ENCODE measurements at regions not wholly inside any gene's neighbourhood (a gene's known extent, or its start where the extent isn't known, plus 50 kb on each side); places are given as distances from the start of the nearest gene placed in this dataset.

DNA sequence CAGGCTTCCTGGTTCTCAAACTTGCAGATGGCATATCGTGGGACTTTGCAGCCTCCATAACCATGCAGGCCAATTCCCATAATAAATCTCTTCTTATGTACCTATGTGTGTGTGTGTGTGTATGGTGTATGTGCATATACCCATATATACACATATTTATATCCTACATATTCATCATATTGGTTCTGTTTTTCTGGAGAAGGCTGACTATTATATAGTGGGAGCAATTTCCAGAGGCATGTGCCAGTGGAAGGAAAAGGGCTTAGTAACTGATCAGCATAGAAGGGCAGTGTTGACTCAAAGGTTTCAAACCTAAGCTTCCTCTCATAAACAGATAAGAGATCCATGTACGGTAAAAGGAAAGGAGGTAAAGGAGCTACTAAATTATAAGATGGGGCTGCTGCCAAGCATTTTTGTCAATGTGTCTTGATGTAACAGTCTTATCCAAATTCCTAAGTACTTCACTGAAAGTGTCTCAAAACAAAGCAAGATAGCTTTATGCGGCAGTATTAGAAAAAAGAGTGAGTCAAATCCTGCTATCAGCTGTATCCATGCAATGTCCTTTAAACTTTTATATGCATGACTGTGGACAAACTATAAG lies 432.1 kb downstream of the TBC1D4 start:
- H3K4me1 ChIP-seq (ENCODE audit: control insufficient read depth, insufficient read depth, low read length) = peaks cover 1% of the 10 kb centered on the region
- H3K9me3 ChIP-seq (ENCODE audit: control insufficient read depth, low read length) = no peaks in the 10 kb centered on the region
- H3K27ac ChIP-seq (ENCODE audit: low read length) = no peak overlapping the region
- intact Hi-C loops (cut with DNase I) = no loop called here
- H3K4me3 ChIP-seq (ENCODE audit: low read length) = no peak overlapping the region
- ATAC-seq (no peak), DNase-seq (no peak)
- no peaks in the 10 kb centered on the region for H3K27me3 ChIP-seq (ENCODE audit: control insufficient read depth, insufficient read depth)
- 66% methylated on average over 3 of the region's 3 CpGs for WGBS

DNA sequence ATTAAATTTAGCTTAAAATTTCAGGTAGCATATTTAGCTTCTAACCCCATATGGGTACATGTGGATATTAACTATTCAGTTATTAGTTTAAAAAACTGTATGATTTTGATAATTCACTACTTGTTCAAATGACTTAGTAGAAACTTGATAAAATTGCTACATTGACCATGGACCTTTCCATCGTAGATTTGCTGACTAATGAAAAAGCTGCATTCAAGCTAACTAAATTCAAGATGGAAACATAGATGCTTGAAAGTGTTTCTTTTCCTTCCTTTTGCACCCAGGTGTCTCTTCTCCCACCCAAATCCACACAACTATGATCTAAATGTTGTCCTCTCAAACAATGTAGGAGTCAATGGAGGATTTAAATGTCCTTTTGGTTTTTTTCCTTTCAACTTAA lies 439.2 kb downstream of the TBC1D4 start:
- Histone ChIP-seq H3K27me3 (ENCODE audit: control insufficient read depth, insufficient read depth) (no peaks in the 10 kb centered on the region), H3K27ac (ENCODE audit: low read length) (no peak overlapping the region), H3K4me3 (ENCODE audit: low read length) (no peak overlapping the region), H3K4me1 (ENCODE audit: control insufficient read depth, insufficient read depth, low read length) (no peaks in the 10 kb centered on the region), H3K9me3 (ENCODE audit: control insufficient read depth, low read length) (no peaks in the 10 kb centered on the region)
- no peak for DNase-seq
- 96% methylated on average over 1 of the region's 1 CpG for WGBS
- intact Hi-C loops (cut with DNase I) = no loop called here
- ATAC-seq = no peak

DNA sequence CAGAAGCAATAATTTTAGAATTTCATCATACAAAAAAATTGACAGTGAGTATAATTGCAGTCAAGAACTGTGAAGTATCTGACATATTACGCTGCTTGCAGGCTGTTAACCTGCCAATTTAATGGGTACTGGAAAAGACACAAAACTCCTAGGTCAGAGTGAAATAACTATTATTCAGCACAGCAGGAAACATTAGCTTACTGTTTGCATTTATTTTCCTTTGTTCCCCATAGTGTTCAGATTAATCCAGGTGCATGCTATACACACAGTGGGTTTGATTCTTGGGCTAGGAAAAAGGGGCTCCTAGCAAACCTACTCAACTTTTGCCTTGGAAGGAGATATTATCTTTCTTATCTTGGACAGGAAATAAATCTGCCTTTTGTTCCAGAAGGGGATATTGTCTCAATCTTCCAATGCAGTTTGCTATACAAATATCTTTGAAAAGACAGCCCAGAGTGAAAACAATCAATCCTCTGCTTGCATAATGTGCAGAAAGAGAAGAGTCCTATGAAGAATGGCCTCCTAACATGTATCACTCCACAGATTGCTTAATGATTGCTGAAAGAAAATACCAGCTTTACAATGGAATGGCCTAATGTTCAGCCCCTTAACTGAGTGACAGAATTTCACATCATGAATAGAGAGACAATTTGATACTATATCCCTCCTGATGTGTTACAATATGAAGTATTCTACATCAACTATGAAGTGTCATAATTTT lies 443.4 kb downstream of the TBC1D4 start:
- 97% methylated on average over 1 of the region's 1 CpG for WGBS
- intact Hi-C loops (cut with DNase I) = no loop called here

DNA sequence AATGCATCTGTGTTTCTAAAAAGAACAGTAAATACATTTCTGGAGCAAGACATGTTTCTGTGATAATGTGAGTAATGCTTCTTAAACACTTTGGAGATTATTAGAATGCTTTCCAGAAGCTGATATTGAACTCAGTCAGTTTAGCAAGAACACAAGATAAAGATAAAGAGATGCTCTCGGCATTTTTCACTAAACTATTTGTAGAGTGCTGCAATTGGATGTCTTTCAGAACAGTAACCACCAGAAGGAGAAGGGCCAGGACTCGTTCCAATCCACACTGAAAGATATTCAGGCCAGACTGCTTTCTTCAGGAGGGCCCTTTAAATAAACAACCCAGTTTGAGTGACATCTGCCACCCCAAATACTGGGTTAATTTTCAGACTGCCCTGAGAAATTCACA lies 456.0 kb downstream of the TBC1D4 start:
- ATAC-seq = no peak
- Histone ChIP-seq H3K4me1 (ENCODE audit: control insufficient read depth, insufficient read depth, low read length) (no peaks in the 10 kb centered on the region), H3K27me3 (ENCODE audit: control insufficient read depth, insufficient read depth) (no peaks in the 10 kb centered on the region), H3K27ac (ENCODE audit: low read length) (no peak overlapping the region), H3K9me3 (ENCODE audit: control insufficient read depth, low read length) (no peaks in the 10 kb centered on the region), H3K4me3 (ENCODE audit: low read length) (no peak overlapping the region)
- WGBS = 27% methylated on average over 2 of the region's 2 CpGs
- intact Hi-C loops (cut with DNase I) = no loop called here
- DNase-seq = no peak

More for the DNA sequence above, 443.4 kb downstream of the TBC1D4 start:
- H3K9me3 ChIP-seq (ENCODE audit: control insufficient read depth, low read length) = no peaks in the 10 kb centered on the region
- no peak overlapping the region for H3K27ac ChIP-seq (ENCODE audit: low read length)
- no peak for DNase-seq
- no peak overlapping the region for H3K4me3 ChIP-seq (ENCODE audit: low read length)
- H3K27me3 ChIP-seq (ENCODE audit: control insufficient read depth, insufficient read depth) = no peaks in the 10 kb centered on the region
- H3K4me1 ChIP-seq (ENCODE audit: control insufficient read depth, insufficient read depth, low read length) = no peaks in the 10 kb centered on the region
- no peak for ATAC-seq

DNA sequence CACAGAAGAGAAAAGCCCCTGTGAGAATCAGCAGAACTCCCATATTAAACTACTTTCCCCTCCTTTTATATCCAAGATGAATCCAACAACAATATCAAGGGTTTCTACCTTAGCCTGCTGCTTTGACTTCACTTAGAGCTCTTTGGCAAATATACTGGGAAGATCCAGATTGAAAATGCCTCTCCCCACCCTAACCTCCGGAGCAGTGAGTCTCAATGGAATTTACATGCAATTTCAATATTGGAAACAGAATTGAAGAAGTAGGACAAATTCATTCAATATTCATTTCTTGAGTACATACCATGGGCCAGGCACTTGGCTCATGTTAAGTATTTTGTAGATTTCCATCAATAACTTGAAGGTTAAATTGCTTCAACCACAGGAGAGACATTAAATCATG lies 457.4 kb downstream of the TBC1D4 start:
- Histone ChIP-seq H3K4me3 (ENCODE audit: low read length) (no peak overlapping the region), H3K27me3 (ENCODE audit: control insufficient read depth, insufficient read depth) (no peaks in the 10 kb centered on the region), H3K4me1 (ENCODE audit: control insufficient read depth, insufficient read depth, low read length) (no peaks in the 10 kb centered on the region), H3K27ac (ENCODE audit: low read length) (no peak overlapping the region), H3K9me3 (ENCODE audit: control insufficient read depth, low read length) (no peaks in the 10 kb centered on the region)
- intact Hi-C loops (cut with DNase I) = no loop called here
- ATAC-seq (no peak), DNase-seq (no peak)
- 93% methylated on average over 1 of the region's 1 CpG for WGBS

DNA sequence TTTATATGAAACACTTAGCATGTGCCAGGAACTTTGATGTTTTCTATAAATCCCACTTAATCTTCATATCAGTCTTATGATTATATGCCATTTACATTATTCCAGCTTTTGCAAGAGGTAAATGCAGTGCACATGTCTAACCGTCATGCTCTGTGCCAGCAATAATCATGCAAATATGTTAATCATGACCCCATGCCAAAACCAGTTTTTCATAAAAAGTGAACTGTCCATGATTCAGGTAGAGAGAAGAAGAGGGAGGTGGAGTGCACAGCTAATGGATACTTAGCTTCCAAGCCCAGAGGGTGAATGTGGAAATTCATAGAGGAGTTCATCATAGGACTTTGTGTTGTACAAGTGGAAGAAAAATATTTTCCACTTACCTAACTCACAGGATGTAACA lies 458.4 kb downstream of the TBC1D4 start:
- intact Hi-C loops (cut with DNase I) = no loop called here
- Histone ChIP-seq H3K4me3 (ENCODE audit: low read length) (no peak overlapping the region), H3K9me3 (ENCODE audit: control insufficient read depth, low read length) (no peaks in the 10 kb centered on the region), H3K27me3 (ENCODE audit: control insufficient read depth, insufficient read depth) (no peaks in the 10 kb centered on the region), H3K4me1 (ENCODE audit: control insufficient read depth, insufficient read depth, low read length) (no peaks in the 10 kb centered on the region), H3K27ac (ENCODE audit: low read length) (no peak overlapping the region)
- ATAC-seq = no peak
- WGBS = 95% methylated on average over 1 of the region's 1 CpG
- DNase-seq = no peak

DNA sequence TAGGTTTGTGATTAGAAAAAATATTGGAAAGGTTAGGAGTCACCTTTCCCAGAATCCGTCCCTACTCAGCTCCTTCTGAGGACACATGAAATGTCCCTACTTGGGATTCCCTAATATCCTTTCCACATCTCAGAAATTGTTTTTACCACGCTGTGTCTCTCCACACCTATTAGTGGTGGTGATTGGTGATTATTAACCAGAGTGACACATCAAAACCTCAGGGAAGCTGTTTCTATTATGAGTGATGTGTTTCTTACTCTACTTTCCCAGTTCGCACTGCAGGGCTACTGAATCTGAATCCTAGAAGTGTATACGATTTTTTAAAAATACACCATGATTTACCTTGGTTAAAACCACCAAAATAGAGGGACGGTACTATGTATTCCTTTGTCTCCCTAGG lies 460.8 kb downstream of the TBC1D4 start:
- H3K27me3 ChIP-seq (ENCODE audit: control insufficient read depth, insufficient read depth) = no peaks in the 10 kb centered on the region
- H3K4me1 ChIP-seq (ENCODE audit: control insufficient read depth, insufficient read depth, low read length) = no peaks in the 10 kb centered on the region
- no peak overlapping the region for H3K4me3 ChIP-seq (ENCODE audit: low read length)
- DNase-seq (no peak), ATAC-seq (no peak)
- intact Hi-C loops (cut with DNase I) = no loop called here
- no peaks in the 10 kb centered on the region for H3K9me3 ChIP-seq (ENCODE audit: control insufficient read depth, low read length)
- WGBS = 91% methylated on average over 5 of the region's 5 CpGs
- H3K27ac ChIP-seq (ENCODE audit: low read length) = no peak overlapping the region

DNA sequence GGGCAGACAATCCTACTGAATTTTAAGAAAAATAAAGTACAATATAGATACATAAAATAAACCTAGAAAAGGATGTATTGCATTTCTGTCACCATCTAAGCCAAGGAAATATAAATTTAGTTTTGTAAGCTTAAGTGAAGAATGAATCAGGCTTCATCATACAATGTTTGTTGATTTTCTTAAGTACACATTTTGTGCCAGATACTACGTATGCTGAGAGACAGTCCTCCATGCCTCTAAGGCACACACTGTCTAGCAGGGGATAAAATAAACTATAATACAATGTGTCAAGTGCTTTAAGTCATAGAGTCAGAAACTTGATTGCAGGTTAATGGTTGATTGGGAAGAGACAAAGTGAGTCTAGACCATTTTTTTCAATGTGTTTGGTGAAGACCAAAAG lies 465.7 kb downstream of the TBC1D4 start:
- intact Hi-C loops (cut with DNase I) = no loop called here
- WGBS = 90% methylated on average over 1 of the region's 1 CpG
- H3K9me3 ChIP-seq (ENCODE audit: control insufficient read depth, low read length) = no peaks in the 10 kb centered on the region

DNA sequence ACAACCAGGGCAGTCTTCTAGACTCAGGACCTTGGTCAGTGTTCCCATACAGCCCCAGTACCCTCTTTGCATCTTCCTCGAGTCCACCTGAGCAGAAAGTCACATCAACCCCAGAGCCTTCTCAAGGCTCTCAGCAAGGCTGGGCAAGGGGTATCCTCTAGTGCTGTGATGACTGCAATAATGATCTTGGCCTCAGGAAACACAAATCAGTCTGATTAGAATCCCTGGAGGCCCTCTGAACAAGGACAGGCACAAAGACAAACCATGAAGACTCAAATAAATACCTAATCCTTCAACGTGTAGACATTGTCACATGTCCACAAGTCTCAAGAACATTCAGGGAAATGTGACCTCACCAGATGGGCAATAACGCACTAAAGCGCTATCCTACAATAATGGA lies 468.2 kb downstream of the TBC1D4 start:
- ATAC-seq (no peak), DNase-seq (peak in 1 of 3 donors; percentile 18)
- Histone ChIP-seq H3K27me3 (ENCODE audit: control insufficient read depth, insufficient read depth) (no peaks in the 10 kb centered on the region), H3K4me1 (ENCODE audit: control insufficient read depth, insufficient read depth, low read length) (no peaks in the 10 kb centered on the region), H3K4me3 (ENCODE audit: low read length) (no peak overlapping the region), H3K9me3 (ENCODE audit: control insufficient read depth, low read length) (no peaks in the 10 kb centered on the region), H3K27ac (ENCODE audit: low read length) (no peak overlapping the region)
- 87% methylated on average over 4 of the region's 4 CpGs for WGBS
- intact Hi-C loops (cut with DNase I) = no loop called here

More for the DNA sequence above, 465.7 kb downstream of the TBC1D4 start:
- H3K4me1 ChIP-seq (ENCODE audit: control insufficient read depth, insufficient read depth, low read length) = no peaks in the 10 kb centered on the region
- no peak for DNase-seq
- H3K27ac ChIP-seq (ENCODE audit: low read length) = no peak overlapping the region
- no peak overlapping the region for H3K4me3 ChIP-seq (ENCODE audit: low read length)
- H3K27me3 ChIP-seq (ENCODE audit: control insufficient read depth, insufficient read depth) = no peaks in the 10 kb centered on the region
- no peak for ATAC-seq

DNA sequence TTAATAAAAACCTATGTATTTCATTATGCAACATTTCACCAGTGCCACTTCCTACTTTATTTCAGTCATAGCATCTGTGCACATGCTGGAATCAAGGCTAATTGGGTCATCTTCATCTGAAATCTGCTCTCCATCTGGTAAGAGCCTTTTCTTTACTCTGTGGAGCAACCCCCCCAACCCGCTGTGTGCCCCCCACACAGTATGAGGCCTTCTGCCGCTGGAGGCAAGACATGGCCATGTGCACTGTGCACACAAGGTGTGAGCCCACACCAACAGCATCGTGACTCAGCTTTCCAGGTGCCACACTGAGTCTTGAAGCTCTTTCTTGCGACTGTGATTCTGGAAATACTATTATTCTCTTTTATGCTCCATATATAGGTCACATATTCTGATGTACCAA lies 471.0 kb downstream of the TBC1D4 start:
- Histone ChIP-seq H3K27ac (ENCODE audit: low read length) (no peak overlapping the region), H3K9me3 (ENCODE audit: control insufficient read depth, low read length) (no peaks in the 10 kb centered on the region), H3K4me3 (ENCODE audit: low read length) (no peak overlapping the region), H3K4me1 (ENCODE audit: control insufficient read depth, insufficient read depth, low read length) (no peaks in the 10 kb centered on the region), H3K27me3 (ENCODE audit: control insufficient read depth, insufficient read depth) (no peaks in the 10 kb centered on the region)
- 94% methylated on average over 4 of the region's 4 CpGs for WGBS
- intact Hi-C loops (cut with DNase I) = no loop called here
- ATAC-seq = no peak
- DNase-seq = no peak

DNA sequence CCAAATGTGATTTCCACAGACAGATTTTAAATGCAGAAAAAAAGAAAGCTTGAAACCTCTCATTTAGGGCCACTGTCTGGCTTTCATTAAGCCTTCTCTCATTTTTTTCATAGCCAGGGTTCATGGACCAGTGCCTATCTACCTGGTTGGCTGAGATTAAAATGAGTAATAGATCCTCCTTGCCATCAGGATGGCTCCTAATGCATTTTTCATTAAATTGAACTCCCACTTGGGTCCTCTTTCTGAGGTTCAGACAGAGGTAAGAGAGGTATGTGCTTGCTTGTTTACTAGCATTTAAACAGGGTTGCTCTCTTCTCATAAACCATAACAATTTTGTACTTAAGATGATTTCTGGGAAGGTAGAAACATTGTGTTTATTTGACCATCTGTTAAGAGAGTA lies 473.0 kb downstream of the TBC1D4 start:
- intact Hi-C loops (cut with DNase I) = no loop called here
- ATAC-seq = no peak
- no peaks in the 10 kb centered on the region for H3K27me3 ChIP-seq (ENCODE audit: control insufficient read depth, insufficient read depth)

DNA sequence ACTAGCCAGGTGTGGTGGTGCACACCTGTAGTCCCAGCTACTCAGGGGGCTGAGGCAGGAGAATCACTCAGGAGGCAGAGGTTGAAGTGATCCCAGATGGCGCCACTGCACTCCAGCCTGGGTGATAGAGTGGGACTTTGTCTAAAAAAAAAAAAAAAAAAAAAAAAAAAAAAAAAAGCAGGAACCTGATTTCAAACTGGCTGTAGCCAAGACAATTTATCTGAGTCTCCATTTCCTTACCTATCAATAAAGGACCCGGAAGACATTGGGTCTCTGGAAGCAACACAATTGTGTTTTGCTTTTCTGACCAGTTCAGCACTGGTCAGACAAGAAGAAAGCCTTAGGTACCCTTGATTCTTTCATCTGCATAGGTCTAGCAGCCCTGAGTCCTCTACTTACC lies 491.0 kb downstream of the TBC1D4 start:
- no peak overlapping the region for H3K4me3 ChIP-seq (ENCODE audit: low read length)
- no peaks in the 10 kb centered on the region for H3K27me3 ChIP-seq (ENCODE audit: control insufficient read depth, insufficient read depth)
- ATAC-seq (no peak), DNase-seq (no peak)
- 88% methylated on average over 2 of the region's 2 CpGs for WGBS
- no peaks in the 10 kb centered on the region for H3K4me1 ChIP-seq (ENCODE audit: control insufficient read depth, insufficient read depth, low read length)
- H3K27ac ChIP-seq (ENCODE audit: low read length) = no peak overlapping the region
- intact Hi-C loops (cut with DNase I) = no loop called here
- H3K9me3 ChIP-seq (ENCODE audit: control insufficient read depth, low read length) = no peaks in the 10 kb centered on the region

More for the DNA sequence above, 473.0 kb downstream of the TBC1D4 start:
- no peaks in the 10 kb centered on the region for H3K9me3 ChIP-seq (ENCODE audit: control insufficient read depth, low read length)
- no peaks in the 10 kb centered on the region for H3K4me1 ChIP-seq (ENCODE audit: control insufficient read depth, insufficient read depth, low read length)
- H3K4me3 ChIP-seq (ENCODE audit: low read length) = no peak overlapping the region
- H3K27ac ChIP-seq (ENCODE audit: low read length) = no peak overlapping the region
- DNase-seq = no peak

Data from right cardiac atrium (tissue), 5 donors.